NCI-H146 treated with DMSO at 0.1 percent for 48 hours (cell line): ENCODE measurements at regions not wholly inside any gene's neighbourhood (a gene's known extent, or its start where the extent isn't known, plus 50 kb on each side); places are given as distances from the start of the nearest gene placed in this dataset.

Source experiments
- DNase-seq: peaks from one replicate; lab custom pipeline; 2025; ENCODE audit not compliant: unreplicated experiment; lab: John Stamatoyannopoulos, UW

- DNase-seq = no peak
Measured at GRCh38 chr4:23202712-23203247, 510.0 kb downstream of the GBA3 start.

GRCh38 chr4:23194751-23195150 lies 502.0 kb downstream of the GBA3 start:
- DNase-seq = no peak

- DNase-seq = no peak
Measured at GRCh38 chr4:23174179-23174578, 481.4 kb downstream of the GBA3 start.

GRCh38 chr4:23171976-23172375 lies 479.2 kb downstream of the GBA3 start:
- no peak for DNase-seq

- no peak for DNase-seq
Measured at GRCh38 chr4:23169608-23170311, 477.0 kb downstream of the GBA3 start.

- DNase-seq = no peak
Measured at GRCh38 chr4:23166919-23167318, 474.2 kb downstream of the GBA3 start.

GRCh38 chr4:23166407-23166806 lies 473.7 kb downstream of the GBA3 start:
- DNase-seq = no peak

GRCh38 chr4:23165669-23166068 lies 472.9 kb downstream of the GBA3 start:
- no peak for DNase-seq

- no peak for DNase-seq
Measured at GRCh38 chr4:23163647-23164436, 471.1 kb downstream of the GBA3 start.

- DNase-seq = peak; percentile 20
Measured at GRCh38 chr4:23162275-23162674, 469.5 kb downstream of the GBA3 start.

GRCh38 chr4:23161787-23162186 lies 469.1 kb downstream of the GBA3 start:
- DNase-seq = peak; percentile 33

- no peak for DNase-seq
Measured at GRCh38 chr4:23153076-23153475, 460.3 kb downstream of the GBA3 start.

- DNase-seq = no peak
Measured at GRCh38 chr4:23149815-23150214, 457.1 kb downstream of the GBA3 start.

GRCh38 chr4:23144707-23145106 lies 452.0 kb downstream of the GBA3 start:
- DNase-seq = no peak

GRCh38 chr4:23135792-23136645 lies 443.3 kb downstream of the GBA3 start:
- peak; percentile 49 for DNase-seq

GRCh38 chr4:23134331-23134730 lies 441.6 kb downstream of the GBA3 start:
- no peak for DNase-seq

- no peak for DNase-seq
Measured at GRCh38 chr4:23130845-23131244, 438.1 kb downstream of the GBA3 start.

- no peak for DNase-seq
Measured at GRCh38 chr4:23125118-23125517, 432.4 kb downstream of the GBA3 start.

- no peak for DNase-seq
Measured at GRCh38 chr4:23122666-23123400, 430.1 kb downstream of the GBA3 start.

- no peak for DNase-seq
Measured at GRCh38 chr4:23120374-23120773, 427.6 kb downstream of the GBA3 start.

GRCh38 chr4:23117826-23118225 lies 425.1 kb downstream of the GBA3 start:
- no peak for DNase-seq
